ENCODE measurements at regions not wholly inside any gene's neighbourhood (a gene's known extent, or its start where the extent isn't known, plus 50 kb on each side); places are given as distances from the start of the nearest gene placed in this dataset.

GRCh38 chr13:107884564-107884963 is 330.8 kb downstream of the LIG4 start:
- TF ChIP-seq CTCF (IDR thresholded peaks at IDR 0.05), result no peak
- no peak overlapping the region for H3K4me3 Mint-ChIP-seq
- no peaks in the 10 kb centered on the region for H3K27me3 Mint-ChIP-seq (ENCODE audit: low read depth in 2 of 2)
- no peaks in the 10 kb centered on the region for H3K36me3 ChIP-seq (ENCODE audit: control insufficient read depth, insufficient read depth, low read length)
- no peaks in the 10 kb centered on the region for H3K27me3 ChIP-seq (ENCODE audit: control insufficient read depth, insufficient read depth, low read length)
- no peak overlapping the region for H3K4me3 ChIP-seq (ENCODE audit: low read length)
- H3K9me3 Mint-ChIP-seq, result peaks cover 6 to 21% of the 10 kb centered on the region in 2 donors
- H3K27ac Mint-ChIP-seq, result no peak overlapping the region
- H3K4me1 ChIP-seq (ENCODE audit: control insufficient read depth, insufficient read depth, low read length), result no peaks in the 10 kb centered on the region
- no peak for ATAC-seq
- intact Hi-C loops (cut with micrococcal nuclease), result no loop called here
- DNase-seq, result no peak
- no peaks in the 10 kb centered on the region for H3K36me3 Mint-ChIP-seq
- H3K27ac ChIP-seq (ENCODE audit: low read length), result no peak overlapping the region
- no peaks in the 10 kb centered on the region for H3K9me3 ChIP-seq (ENCODE audit: control insufficient read depth, insufficient read depth, low read length)
- H3K4me1 Mint-ChIP-seq, result no peaks in the 10 kb centered on the region

- H3K4me3 Mint-ChIP-seq, result no peak overlapping the region
- intact Hi-C loops (cut with micrococcal nuclease), result no loop called here
- 54% methylated on average over 8 of the region's 8 CpGs for WGBS (ENCODE audit: insufficient coverage)
- ATAC-seq, result no peak
- H3K4me1 Mint-ChIP-seq, result no peaks in the 10 kb centered on the region
- no peak for DNase-seq
- Histone ChIP-seq H3K4me1 (ENCODE audit: control insufficient read depth, insufficient read depth, low read length) (no peaks in the 10 kb centered on the region), H3K9me3 (ENCODE audit: control insufficient read depth, insufficient read depth, low read length) (no peaks in the 10 kb centered on the region), H3K4me3 (ENCODE audit: low read length) (no peak overlapping the region), H3K36me3 (ENCODE audit: control insufficient read depth, insufficient read depth, low read length) (no peaks in the 10 kb centered on the region), H3K27me3 (ENCODE audit: control insufficient read depth, insufficient read depth, low read length) (no peaks in the 10 kb centered on the region), H3K27ac (ENCODE audit: low read length) (no peak overlapping the region)
- H3K27ac Mint-ChIP-seq, result no peak overlapping the region
- H3K9me3 Mint-ChIP-seq, result peaks cover 5 to 21% of the 10 kb centered on the region in 2 donors
- no peaks in the 10 kb centered on the region for H3K36me3 Mint-ChIP-seq
- H3K27me3 Mint-ChIP-seq (ENCODE audit: low read depth in 2 of 2), result no peaks in the 10 kb centered on the region
- TF ChIP-seq CTCF (IDR thresholded peaks at IDR 0.05), result no peak
Observed at GRCh38 chr13:107883561-107884175, 331.7 kb downstream of the LIG4 start.

GRCh38 chr13:107882708-107883560 is 332.4 kb downstream of the LIG4 start:
- DNase-seq (no peak), ATAC-seq (no peak)
- Mint-ChIP-seq H3K9me3 (peaks cover 7 to 22% of the 10 kb centered on the region in 2 donors), H3K27me3 (ENCODE audit: low read depth in 2 of 2) (no peaks in the 10 kb centered on the region), H3K4me3 (no peak overlapping the region), H3K27ac (no peak overlapping the region), H3K36me3 (no peaks in the 10 kb centered on the region), H3K4me1 (no peaks in the 10 kb centered on the region)
- Histone ChIP-seq H3K9me3 (ENCODE audit: control insufficient read depth, insufficient read depth, low read length) (no peaks in the 10 kb centered on the region), H3K36me3 (ENCODE audit: control insufficient read depth, insufficient read depth, low read length) (no peaks in the 10 kb centered on the region), H3K4me3 (ENCODE audit: low read length) (no peak overlapping the region), H3K4me1 (ENCODE audit: control insufficient read depth, insufficient read depth, low read length) (no peaks in the 10 kb centered on the region), H3K27ac (ENCODE audit: low read length) (no peak overlapping the region), H3K27me3 (ENCODE audit: control insufficient read depth, insufficient read depth, low read length) (no peaks in the 10 kb centered on the region)
- WGBS (ENCODE audit: insufficient coverage), result 87% methylated on average over 9 of the region's 11 CpGs
- intact Hi-C loops (cut with micrococcal nuclease), result no loop called here
- TF ChIP-seq CTCF (IDR thresholded peaks at IDR 0.05), result no peak

All from natural killer cell (primary cell).